ENCODE measurements at regions not wholly inside any gene's neighbourhood (a gene's known extent, or its start where the extent isn't known, plus 50 kb on each side); places are given as distances from the start of the nearest gene placed in this dataset.

DNA sequence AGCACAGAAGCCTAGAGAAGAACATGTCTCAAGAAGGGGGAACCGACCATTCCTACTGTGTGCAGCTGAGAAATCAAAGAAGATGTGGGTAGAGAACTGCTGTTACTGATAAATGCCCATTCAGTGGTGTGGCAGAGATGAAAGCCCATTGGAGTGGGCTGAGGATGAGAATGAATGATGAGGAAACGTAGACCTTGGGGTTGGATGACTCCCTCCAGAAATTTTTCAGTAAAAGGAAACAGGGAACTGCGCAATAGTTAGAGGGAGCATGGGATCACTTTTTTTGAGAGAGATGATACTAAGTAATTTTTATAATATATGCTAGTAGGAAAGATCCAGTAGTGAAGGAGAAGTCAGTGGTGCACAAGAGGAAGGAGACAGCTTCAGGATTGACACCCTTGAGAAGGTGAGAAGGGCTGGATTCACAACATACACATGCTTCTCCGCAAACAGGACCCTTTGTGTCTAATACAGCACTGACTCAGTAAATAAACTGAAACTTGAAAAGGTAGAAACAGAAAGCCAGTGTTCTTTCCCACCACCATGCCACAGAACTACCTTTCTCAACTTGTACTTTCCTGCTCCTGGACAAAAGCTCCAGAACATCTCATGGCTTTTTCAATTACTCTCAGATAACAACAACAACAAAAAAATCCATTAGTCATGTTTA is 104.7 kb upstream of the IL6 start:
- DNase-seq (ENCODE audit: low read depth) = peak; percentile 38
- no peak overlapping the region for H3K4me3 ChIP-seq (ENCODE audit: low read depth, low read length)
- TF ChIP-seq, protein P1, sequence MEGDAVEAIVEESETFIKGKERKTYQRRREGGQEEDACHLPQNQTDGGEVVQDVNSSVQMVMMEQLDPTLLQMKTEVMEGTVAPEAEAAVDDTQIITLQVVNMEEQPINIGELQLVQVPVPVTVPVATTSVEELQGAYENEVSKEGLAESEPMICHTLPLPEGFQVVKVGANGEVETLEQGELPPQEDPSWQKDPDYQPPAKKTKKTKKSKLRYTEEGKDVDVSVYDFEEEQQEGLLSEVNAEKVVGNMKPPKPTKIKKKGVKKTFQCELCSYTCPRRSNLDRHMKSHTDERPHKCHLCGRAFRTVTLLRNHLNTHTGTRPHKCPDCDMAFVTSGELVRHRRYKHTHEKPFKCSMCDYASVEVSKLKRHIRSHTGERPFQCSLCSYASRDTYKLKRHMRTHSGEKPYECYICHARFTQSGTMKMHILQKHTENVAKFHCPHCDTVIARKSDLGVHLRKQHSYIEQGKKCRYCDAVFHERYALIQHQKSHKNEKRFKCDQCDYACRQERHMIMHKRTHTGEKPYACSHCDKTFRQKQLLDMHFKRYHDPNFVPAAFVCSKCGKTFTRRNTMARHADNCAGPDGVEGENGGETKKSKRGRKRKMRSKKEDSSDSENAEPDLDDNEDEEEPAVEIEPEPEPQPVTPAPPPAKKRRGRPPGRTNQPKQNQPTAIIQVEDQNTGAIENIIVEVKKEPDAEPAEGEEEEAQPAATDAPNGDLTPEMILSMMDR (IDR thresholded peaks at IDR 0.05; ENCODE audit: insufficient read depth, low read depth, low read length, missing control alignments) = no peak

- DNase-seq (ENCODE audit: low read depth) = no peak
- TF ChIP-seq, protein P1 (IDR thresholded peaks at IDR 0.05; ENCODE audit: insufficient read depth, low read depth, low read length, missing control alignments) = no peak
- H3K4me3 ChIP-seq (ENCODE audit: low read depth, low read length) = no peak overlapping the region
These were observed 108.5 kb upstream of the IL6 start for GRCh38 chr7:22618528-22618927.

DNA sequence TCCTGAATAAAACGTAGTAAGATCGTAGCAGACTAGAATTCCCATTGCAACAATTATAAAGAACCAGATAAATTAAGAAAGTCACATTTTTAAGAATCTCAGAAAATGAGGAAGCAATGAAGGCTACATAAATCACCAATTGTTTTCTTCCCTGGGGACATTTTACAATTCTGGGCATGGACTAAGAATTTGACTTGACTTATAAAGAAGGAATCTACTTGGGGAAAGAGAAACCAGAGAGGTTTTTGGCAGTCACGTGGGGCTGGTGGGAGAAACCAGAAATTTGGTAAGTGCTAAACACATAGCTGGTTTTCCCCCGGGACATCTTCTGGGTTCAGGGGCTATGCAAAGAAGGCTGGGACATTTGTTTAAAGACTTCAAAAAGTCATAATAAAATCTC is 109.8 kb upstream of the IL6 start:
- DNase-seq (ENCODE audit: low read depth) = peak; percentile 28
- TF ChIP-seq, protein P1 (IDR thresholded peaks at IDR 0.05; ENCODE audit: insufficient read depth, low read depth, low read length, missing control alignments) = no peak
- no peak overlapping the region for H3K4me3 ChIP-seq (ENCODE audit: low read depth, low read length)

GRCh38 chr7:22613496-22613895 is 113.5 kb upstream of the IL6 start:
- DNase-seq (ENCODE audit: low read depth) = no peak
- TF ChIP-seq, protein P1 (IDR thresholded peaks at IDR 0.05; ENCODE audit: insufficient read depth, low read depth, low read length, missing control alignments) = no peak
- no peak overlapping the region for H3K4me3 ChIP-seq (ENCODE audit: low read depth, low read length)

GRCh38 chr7:22612776-22613175 is 112.8 kb upstream of the STEAP1B start:
- peak; percentile 9 for DNase-seq (ENCODE audit: low read depth)
- H3K4me3 ChIP-seq (ENCODE audit: low read depth, low read length) = no peak overlapping the region
- TF ChIP-seq, protein P1 (IDR thresholded peaks at IDR 0.05; ENCODE audit: insufficient read depth, low read depth, low read length, missing control alignments) = no peak

- TF ChIP-seq, protein P1 (IDR thresholded peaks at IDR 0.05; ENCODE audit: insufficient read depth, low read depth, low read length, missing control alignments) = no peak
- no peak overlapping the region for H3K4me3 ChIP-seq (ENCODE audit: low read depth, low read length)
- DNase-seq (ENCODE audit: low read depth) = peak; percentile 28
These were observed 111.7 kb upstream of the STEAP1B start for GRCh38 chr7:22611758-22612079.
